Keratinocyte (primary cell): ENCODE measurements at regions not wholly inside any gene's neighbourhood (a gene's known extent, or its start where the extent isn't known, plus 50 kb on each side); places are given as distances from the start of the nearest gene placed in this dataset.

ENCODE experiments used
- DNase-seq: peaks from one replicate; pipeline ENCODE4 v3.0.0-alpha.2; 2011; ENCODE audit warnings: low read depth, missing footprints, low spot score
- FAIRE-seq: peaks from 2 replicates; lab custom pipeline; 2011; peaks lifted over from hg19 to GRCh38; lab: Jason Lieb, UNC
- H2AFZ ChIP-seq: 2 replicates; pipeline ENCODE4 v1.6.0; 2012; ENCODE audit warnings: low read length, control low read depth, inconsistent platforms; ENCODE audit not compliant: control insufficient read depth
- H3K27ac ChIP-seq: 2 replicates; pipeline ENCODE4 v1.5.1; 2011; ENCODE audit warnings: low read length; ENCODE audit not compliant: control insufficient read depth, insufficient read depth
- H3K27me3 ChIP-seq: 3 replicates; pipeline ENCODE4 v1.6.0; 2011; ENCODE audit warnings: low read length; ENCODE audit not compliant: control insufficient read depth, insufficient read depth; ENCODE audit errors: extremely low read depth
- H3K36me3 ChIP-seq, 2 experiments: 2 replicates in 1 of 2; 3 replicates in 1 of 2; pipeline ENCODE4 v1.5.1; 2011; ENCODE audit warnings: low read length in 2 of 2, mild to moderate bottlenecking in 1 of 2; ENCODE audit not compliant: control insufficient read depth in 2 of 2, insufficient read depth in 2 of 2; ENCODE audit errors: extremely low read depth in 1 of 2
- H3K4me1 ChIP-seq: 3 replicates; pipeline ENCODE4 v1.5.1; 2011; ENCODE audit warnings: low read length; ENCODE audit not compliant: control insufficient read depth, insufficient read depth; ENCODE audit errors: extremely low read depth
- H3K4me2 ChIP-seq: 3 replicates; pipeline ENCODE4 v1.6.0; 2011; ENCODE audit warnings: low read depth, low read length; ENCODE audit not compliant: control insufficient read depth, insufficient read depth; ENCODE audit errors: extremely low read depth
- H3K4me3 ChIP-seq, 3 experiments: fragments of 200-600 bp in 1 of 3; sonication (generic) in 1 of 3; 2 replicates in 2 of 3; 3 replicates in 1 of 3; pipeline ENCODE4 v1.5.1; 2011 to 2016; ENCODE audit warnings: low read length in 3 of 3, mild to moderate bottlenecking in 3 of 3, control low read depth in 2 of 3, inconsistent platforms in 1 of 3, low read depth in 1 of 3, mixed read lengths in 1 of 3, mixed run types in 1 of 3, moderate library complexity in 1 of 3; ENCODE audit not compliant: control insufficient read depth in 2 of 3, insufficient read depth in 2 of 3; ENCODE audit errors: extremely low read depth in 1 of 3
- H3K79me2 ChIP-seq: 2 replicates; pipeline ENCODE4 v1.6.0; 2012; ENCODE audit warnings: low read length; ENCODE audit not compliant: control insufficient read depth, insufficient read depth
- H3K9ac ChIP-seq: 3 replicates; pipeline ENCODE4 v1.6.0; 2011; ENCODE audit warnings: low read length; ENCODE audit not compliant: control insufficient read depth, insufficient read depth; ENCODE audit errors: extremely low read depth
- H3K9me1 ChIP-seq: 3 replicates; pipeline ENCODE4 v1.6.0; 2011; ENCODE audit warnings: low read length; ENCODE audit not compliant: control insufficient read depth, insufficient read depth; ENCODE audit errors: extremely low read depth
- H3K9me3 ChIP-seq: 2 replicates; pipeline ENCODE4 v1.5.1; 2012; ENCODE audit warnings: low read depth, low read length; ENCODE audit not compliant: control insufficient read depth
- H4K20me1 ChIP-seq: 3 replicates; pipeline ENCODE4 v1.6.0; 2011; ENCODE audit warnings: low read length; ENCODE audit not compliant: control insufficient read depth, insufficient read depth; ENCODE audit errors: extremely low read depth
- CTCF ChIP-seq, 3 experiments: IDR thresholded peaks in 1 of 3; conservative IDR thresholded peaks in 1 of 3; optimal IDR thresholded peaks in 1 of 3; 2 replicates in 2 of 3; 3 replicates in 1 of 3; pipeline versions ENCODE3 to v1.5.1; 2011; ENCODE audit warnings: low read length in 3 of 3, mild to moderate bottlenecking in 3 of 3, moderate library complexity in 2 of 3, control low read depth in 1 of 3, inconsistent platforms in 1 of 3; ENCODE audit not compliant: insufficient read depth in 2 of 3; ENCODE audit errors: extremely low read depth in 1 of 3
- EZH2 ChIP-seq: IDR thresholded peaks from one replicate; pipeline ENCODE4 v1.6.1; 2012; ENCODE audit warnings: inconsistent platforms, mild to moderate bottlenecking, low read length, moderate library complexity
- dilution Hi-C: fragments of 300-500 bp; cut with MboI; formaldehyde crosslinking; loops from one replicate; pipeline ENCODE4 v1.7.0; 2020; ENCODE audit warnings: low sequenced_read_pairs; ENCODE audit not compliant: extremely low pct_ligation_motif_present

DNA sequence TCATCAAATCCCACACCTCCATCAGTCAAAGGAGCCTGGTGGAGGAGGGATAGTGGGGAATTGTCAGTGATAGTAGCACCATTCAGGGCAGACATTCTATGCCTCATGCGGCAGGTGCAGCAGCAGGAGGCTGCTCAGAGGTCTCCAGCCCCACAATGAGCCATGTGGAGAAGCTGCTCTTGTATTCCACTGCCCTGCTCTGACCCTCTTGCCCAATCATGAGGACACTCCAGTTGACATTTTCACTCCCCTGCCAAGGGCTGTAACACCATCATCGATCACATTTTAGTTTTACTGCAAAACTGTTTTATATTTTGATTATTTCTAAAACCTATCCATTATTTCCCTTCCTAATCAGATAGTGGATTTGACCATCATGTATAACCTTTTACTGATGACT, 487.6 kb upstream of the KLHL29 start:
- Histone ChIP-seq H3K79me2 (no peaks in the 10 kb centered on the region), H4K20me1 (no peaks in the 10 kb centered on the region), H3K36me3 (no peaks in the 10 kb centered on the region), H3K27me3 (no peaks in the 10 kb centered on the region), H3K4me3 (no peak overlapping the region), H3K9me1 (no peaks in the 10 kb centered on the region), H3K9ac (no peak overlapping the region), H3K9me3 (no peaks in the 10 kb centered on the region), H3K27ac (no peak overlapping the region), H3K4me2 (no peak overlapping the region), H3K4me1 (no peaks in the 10 kb centered on the region), H2AFZ (no peak overlapping the region)
- FAIRE-seq, result no peak
- DNase-seq, result no peak
- TF ChIP-seq CTCF (optimal IDR thresholded peaks at IDR 0.05 in 1 of 3, IDR thresholded peaks at IDR 0.05 in 1 of 3, conservative IDR thresholded peaks at IDR 0.05 in 1 of 3; ENCODE audit: extremely low read depth in 1 of 3, insufficient read depth in 2 of 3, low read length in 3 of 3) (no peak), EZH2 (no peak)
- dilution Hi-C loops, result no loop called here

- Histone ChIP-seq H3K4me2 (no peak overlapping the region), H3K79me2 (no peaks in the 10 kb centered on the region), H3K4me1 (no peaks in the 10 kb centered on the region), H3K27me3 (no peaks in the 10 kb centered on the region), H3K9me1 (no peaks in the 10 kb centered on the region), H3K4me3 (no peak overlapping the region), H3K9me3 (no peaks in the 10 kb centered on the region), H3K36me3 (no peaks in the 10 kb centered on the region), H3K9ac (no peak overlapping the region), H3K27ac (no peak overlapping the region), H4K20me1 (no peaks in the 10 kb centered on the region), H2AFZ (no peak overlapping the region)
- FAIRE-seq (no peak), DNase-seq (no peak)
- dilution Hi-C loops, result no loop called here
- TF ChIP-seq EZH2 (no peak), CTCF (optimal IDR thresholded peaks at IDR 0.05 in 1 of 3, IDR thresholded peaks at IDR 0.05 in 1 of 3, conservative IDR thresholded peaks at IDR 0.05 in 1 of 3; ENCODE audit: extremely low read depth in 1 of 3, insufficient read depth in 2 of 3, low read length in 3 of 3) (no peak)
Observed at GRCh38 chr2:22900674-22901073, 484.3 kb upstream of the KLHL29 start.
